SK-N-SH (cell line): ENCODE measurements at regions not wholly inside any gene's neighbourhood (a gene's known extent, or its start where the extent isn't known, plus 50 kb on each side); places are given as distances from the start of the nearest gene placed in this dataset.

Experiments
- TF ChIP-seq, protein P1 (sequence below): IDR thresholded peaks from 2 replicates; pipeline ENCODE4 v1.6.1; 2012; ENCODE audit warnings: mild to moderate bottlenecking, low read depth, low read length, moderate library complexity
- TF ChIP-seq, protein P2 (sequence below): IDR thresholded peaks from 2 replicates; pipeline ENCODE4 v1.4.0; 2012; ENCODE audit warnings: low read depth, borderline replicate concordance
- TF ChIP-seq, protein P3 (sequence below): fragments of 200-600 bp; sonication (generic); IDR thresholded peaks from 2 replicates; pipeline ENCODE4 v1.6.1; 2017; ENCODE audit warnings: antibody characterized with exemption, mild to moderate bottlenecking, moderate library complexity

DNA sequence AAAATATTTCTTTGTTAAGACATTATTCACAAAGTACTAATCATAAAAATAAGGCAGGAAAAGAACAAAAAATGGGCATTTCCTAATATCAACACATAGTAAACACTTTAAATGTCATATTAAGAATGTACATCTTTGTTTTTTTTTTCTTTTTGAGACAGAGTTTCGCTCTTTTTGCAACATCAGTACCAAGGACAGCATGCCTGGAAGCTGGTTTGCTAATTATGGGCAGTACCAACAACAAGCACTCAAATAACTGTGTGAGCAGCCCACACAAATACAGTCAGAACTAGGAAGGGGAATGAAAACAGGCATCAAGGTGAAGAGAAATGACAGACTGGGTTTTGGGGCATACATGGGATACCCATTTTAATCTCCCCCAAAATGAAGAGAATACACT lies 788.0 kb upstream of the SLITRK1 start:
- TF ChIP-seq, protein P1, sequence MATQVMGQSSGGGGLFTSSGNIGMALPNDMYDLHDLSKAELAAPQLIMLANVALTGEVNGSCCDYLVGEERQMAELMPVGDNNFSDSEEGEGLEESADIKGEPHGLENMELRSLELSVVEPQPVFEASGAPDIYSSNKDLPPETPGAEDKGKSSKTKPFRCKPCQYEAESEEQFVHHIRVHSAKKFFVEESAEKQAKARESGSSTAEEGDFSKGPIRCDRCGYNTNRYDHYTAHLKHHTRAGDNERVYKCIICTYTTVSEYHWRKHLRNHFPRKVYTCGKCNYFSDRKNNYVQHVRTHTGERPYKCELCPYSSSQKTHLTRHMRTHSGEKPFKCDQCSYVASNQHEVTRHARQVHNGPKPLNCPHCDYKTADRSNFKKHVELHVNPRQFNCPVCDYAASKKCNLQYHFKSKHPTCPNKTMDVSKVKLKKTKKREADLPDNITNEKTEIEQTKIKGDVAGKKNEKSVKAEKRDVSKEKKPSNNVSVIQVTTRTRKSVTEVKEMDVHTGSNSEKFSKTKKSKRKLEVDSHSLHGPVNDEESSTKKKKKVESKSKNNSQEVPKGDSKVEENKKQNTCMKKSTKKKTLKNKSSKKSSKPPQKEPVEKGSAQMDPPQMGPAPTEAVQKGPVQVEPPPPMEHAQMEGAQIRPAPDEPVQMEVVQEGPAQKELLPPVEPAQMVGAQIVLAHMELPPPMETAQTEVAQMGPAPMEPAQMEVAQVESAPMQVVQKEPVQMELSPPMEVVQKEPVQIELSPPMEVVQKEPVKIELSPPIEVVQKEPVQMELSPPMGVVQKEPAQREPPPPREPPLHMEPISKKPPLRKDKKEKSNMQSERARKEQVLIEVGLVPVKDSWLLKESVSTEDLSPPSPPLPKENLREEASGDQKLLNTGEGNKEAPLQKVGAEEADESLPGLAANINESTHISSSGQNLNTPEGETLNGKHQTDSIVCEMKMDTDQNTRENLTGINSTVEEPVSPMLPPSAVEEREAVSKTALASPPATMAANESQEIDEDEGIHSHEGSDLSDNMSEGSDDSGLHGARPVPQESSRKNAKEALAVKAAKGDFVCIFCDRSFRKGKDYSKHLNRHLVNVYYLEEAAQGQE: peak; percentile 92
- TF ChIP-seq, protein P2, sequence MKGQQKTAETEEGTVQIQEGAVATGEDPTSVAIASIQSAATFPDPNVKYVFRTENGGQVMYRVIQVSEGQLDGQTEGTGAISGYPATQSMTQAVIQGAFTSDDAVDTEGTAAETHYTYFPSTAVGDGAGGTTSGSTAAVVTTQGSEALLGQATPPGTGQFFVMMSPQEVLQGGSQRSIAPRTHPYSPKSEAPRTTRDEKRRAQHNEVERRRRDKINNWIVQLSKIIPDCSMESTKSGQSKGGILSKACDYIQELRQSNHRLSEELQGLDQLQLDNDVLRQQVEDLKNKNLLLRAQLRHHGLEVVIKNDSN: no peak
- TF ChIP-seq, protein P3, sequence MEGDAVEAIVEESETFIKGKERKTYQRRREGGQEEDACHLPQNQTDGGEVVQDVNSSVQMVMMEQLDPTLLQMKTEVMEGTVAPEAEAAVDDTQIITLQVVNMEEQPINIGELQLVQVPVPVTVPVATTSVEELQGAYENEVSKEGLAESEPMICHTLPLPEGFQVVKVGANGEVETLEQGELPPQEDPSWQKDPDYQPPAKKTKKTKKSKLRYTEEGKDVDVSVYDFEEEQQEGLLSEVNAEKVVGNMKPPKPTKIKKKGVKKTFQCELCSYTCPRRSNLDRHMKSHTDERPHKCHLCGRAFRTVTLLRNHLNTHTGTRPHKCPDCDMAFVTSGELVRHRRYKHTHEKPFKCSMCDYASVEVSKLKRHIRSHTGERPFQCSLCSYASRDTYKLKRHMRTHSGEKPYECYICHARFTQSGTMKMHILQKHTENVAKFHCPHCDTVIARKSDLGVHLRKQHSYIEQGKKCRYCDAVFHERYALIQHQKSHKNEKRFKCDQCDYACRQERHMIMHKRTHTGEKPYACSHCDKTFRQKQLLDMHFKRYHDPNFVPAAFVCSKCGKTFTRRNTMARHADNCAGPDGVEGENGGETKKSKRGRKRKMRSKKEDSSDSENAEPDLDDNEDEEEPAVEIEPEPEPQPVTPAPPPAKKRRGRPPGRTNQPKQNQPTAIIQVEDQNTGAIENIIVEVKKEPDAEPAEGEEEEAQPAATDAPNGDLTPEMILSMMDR: no peak
